WERI-Rb-1 (cell line): ENCODE measurements at regions not wholly inside any gene's neighbourhood (a gene's known extent, or its start where the extent isn't known, plus 50 kb on each side); places are given as distances from the start of the nearest gene placed in this dataset.
"Not testable (repeated sequence)": the region's sequence is repeated elsewhere in the genome, so short reads cannot be mapped to it uniquely, and the experiment has no call there.

Experiments
- DNase-seq: peaks from one replicate; pipeline ENCODE4 v3.0.0-alpha.2; 2020
- H3K27ac ChIP-seq: fragments of 250-450 bp; sonication (Bioruptor Pico); 2 replicates; pipeline ENCODE4 v1.5.1; 2020; ENCODE audit warnings: mild to moderate bottlenecking, moderate library complexity
- H3K27me3 ChIP-seq: fragments of 250-450 bp; sonication (Bioruptor Pico); 2 replicates; pipeline ENCODE4 v1.5.1; 2021; ENCODE audit warnings: mild to moderate bottlenecking, low read depth, moderate library complexity; ENCODE audit not compliant: insufficient read depth, severe bottlenecking
- H3K36me3 ChIP-seq: fragments of 250-450 bp; sonication (Bioruptor Pico); 2 replicates; pipeline ENCODE4 v1.5.1; 2020; ENCODE audit warnings: mild to moderate bottlenecking, moderate library complexity
- H3K4me3 ChIP-seq: 2 replicates; pipeline ENCODE4 v1.5.1; 2011; ENCODE audit warnings: low read depth, mild to moderate bottlenecking, control low read depth, low read length
- H3K9me3 ChIP-seq: fragments of 250-450 bp; sonication (Bioruptor Pico); 2 replicates; pipeline ENCODE4 v1.5.1; 2021; ENCODE audit warnings: mild to moderate bottlenecking, moderate library complexity; ENCODE audit not compliant: severe bottlenecking
- TF ChIP-seq, protein P1 (sequence below): IDR thresholded peaks from 2 replicates; pipeline ENCODE4 v1.5.1; 2011; ENCODE audit warnings: low read depth, mild to moderate bottlenecking, control low read depth, inconsistent platforms, low read length

DNA sequence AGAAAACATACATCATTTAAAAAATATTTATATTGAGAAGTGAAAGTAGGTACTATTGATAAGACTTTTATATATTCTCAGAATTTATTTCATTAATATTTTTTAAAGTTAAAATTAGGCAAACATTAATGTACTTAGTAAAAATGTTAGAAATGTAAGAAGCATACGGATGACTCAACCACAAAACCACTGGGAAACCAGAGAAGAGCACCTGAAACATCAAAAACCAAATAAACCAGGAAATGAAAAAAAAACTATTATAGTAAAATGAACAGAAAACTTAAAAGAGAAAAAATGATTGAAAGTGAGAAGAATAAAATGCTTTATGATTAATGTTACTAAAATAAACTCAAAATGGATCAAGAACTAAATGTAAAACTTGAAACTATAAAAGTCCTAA is 233.2 kb upstream of the DAB2 start:
- TF ChIP-seq, protein P1, sequence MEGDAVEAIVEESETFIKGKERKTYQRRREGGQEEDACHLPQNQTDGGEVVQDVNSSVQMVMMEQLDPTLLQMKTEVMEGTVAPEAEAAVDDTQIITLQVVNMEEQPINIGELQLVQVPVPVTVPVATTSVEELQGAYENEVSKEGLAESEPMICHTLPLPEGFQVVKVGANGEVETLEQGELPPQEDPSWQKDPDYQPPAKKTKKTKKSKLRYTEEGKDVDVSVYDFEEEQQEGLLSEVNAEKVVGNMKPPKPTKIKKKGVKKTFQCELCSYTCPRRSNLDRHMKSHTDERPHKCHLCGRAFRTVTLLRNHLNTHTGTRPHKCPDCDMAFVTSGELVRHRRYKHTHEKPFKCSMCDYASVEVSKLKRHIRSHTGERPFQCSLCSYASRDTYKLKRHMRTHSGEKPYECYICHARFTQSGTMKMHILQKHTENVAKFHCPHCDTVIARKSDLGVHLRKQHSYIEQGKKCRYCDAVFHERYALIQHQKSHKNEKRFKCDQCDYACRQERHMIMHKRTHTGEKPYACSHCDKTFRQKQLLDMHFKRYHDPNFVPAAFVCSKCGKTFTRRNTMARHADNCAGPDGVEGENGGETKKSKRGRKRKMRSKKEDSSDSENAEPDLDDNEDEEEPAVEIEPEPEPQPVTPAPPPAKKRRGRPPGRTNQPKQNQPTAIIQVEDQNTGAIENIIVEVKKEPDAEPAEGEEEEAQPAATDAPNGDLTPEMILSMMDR, result no peak
- Histone ChIP-seq H3K36me3 (no peaks in the 10 kb centered on the region), H3K9me3 (no peaks in the 10 kb centered on the region), H3K27me3 (no peaks in the 10 kb centered on the region), H3K27ac (no peak overlapping the region), H3K4me3 (no peak overlapping the region)
- DNase-seq, result no peak

DNA sequence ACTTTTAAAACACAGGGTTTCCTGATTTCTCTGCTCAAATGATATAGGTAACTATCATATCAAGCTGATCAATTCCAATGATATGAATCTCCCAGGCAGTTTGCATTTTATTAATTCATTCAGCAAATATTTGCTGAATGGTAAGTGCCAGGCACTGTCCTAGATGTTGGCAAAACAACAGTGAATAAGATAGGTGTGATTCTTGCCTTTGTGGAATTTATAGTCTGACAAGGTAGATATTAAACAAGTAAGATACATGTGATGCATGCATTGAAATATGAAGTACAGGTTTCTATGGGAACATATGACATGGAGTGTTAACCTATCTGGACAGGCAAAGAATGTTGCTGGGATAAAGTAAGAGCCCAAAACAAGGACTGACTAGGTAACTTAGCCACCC is 231.8 kb upstream of the DAB2 start:
- no peak overlapping the region for H3K27ac ChIP-seq
- TF ChIP-seq, protein P1, result no peak
- no peaks in the 10 kb centered on the region for H3K9me3 ChIP-seq
- H3K27me3 ChIP-seq, result no peaks in the 10 kb centered on the region
- no peaks in the 10 kb centered on the region for H3K36me3 ChIP-seq
- DNase-seq, result no peak
- no peak overlapping the region for H3K4me3 ChIP-seq

DNA sequence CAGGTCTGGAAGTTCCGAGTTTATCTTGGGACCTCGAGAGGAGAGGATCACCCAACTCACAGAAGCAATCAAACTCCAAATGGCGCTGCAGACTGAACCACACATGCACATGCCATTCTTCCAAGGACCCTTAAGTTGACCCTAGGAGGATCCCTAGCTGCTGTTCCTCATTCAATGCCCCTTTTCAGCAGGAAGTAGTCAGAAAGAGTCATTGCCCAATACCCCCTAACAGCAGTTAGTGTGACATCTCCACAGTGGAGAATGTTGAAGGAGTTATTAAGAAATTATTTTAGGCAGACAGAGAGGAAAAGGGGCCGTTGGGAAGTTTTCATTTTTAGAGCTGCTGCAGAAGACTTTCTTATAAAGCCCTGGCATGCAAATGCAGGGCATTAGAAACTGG is 229.9 kb upstream of the DAB2 start:
- no peak overlapping the region for H3K4me3 ChIP-seq
- H3K27me3 ChIP-seq, result no peaks in the 10 kb centered on the region
- H3K36me3 ChIP-seq, result no peaks in the 10 kb centered on the region
- no peaks in the 10 kb centered on the region for H3K9me3 ChIP-seq
- no peak overlapping the region for H3K27ac ChIP-seq
- TF ChIP-seq, protein P1, result no peak
- no peak for DNase-seq

DNA sequence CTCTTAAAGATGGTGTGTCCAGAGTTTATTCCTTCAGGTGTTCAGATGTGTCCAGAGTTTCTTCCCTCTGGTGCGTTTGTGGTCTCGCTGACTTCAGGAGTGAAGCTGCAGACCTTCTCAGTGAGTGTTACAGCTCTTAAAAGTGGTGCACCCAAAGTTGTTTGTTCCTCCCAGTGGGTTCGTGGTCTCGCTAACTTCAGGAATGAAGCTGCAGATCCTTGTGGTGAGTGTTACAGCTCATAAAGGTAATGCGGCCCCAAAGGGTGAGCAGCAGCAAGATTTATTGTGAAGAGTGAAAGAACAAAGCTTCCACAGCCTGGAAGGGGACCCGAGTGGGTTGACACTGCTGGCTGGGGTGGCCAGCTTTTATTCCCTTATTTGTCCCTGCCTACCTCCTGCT is 227.7 kb upstream of the DAB2 start:
- H3K27me3 ChIP-seq, H3K9me3 ChIP-seq, H3K4me3 ChIP-seq, H3K27ac ChIP-seq, H3K36me3 ChIP-seq, DNase-seq: not testable (repeated sequence)

DNA sequence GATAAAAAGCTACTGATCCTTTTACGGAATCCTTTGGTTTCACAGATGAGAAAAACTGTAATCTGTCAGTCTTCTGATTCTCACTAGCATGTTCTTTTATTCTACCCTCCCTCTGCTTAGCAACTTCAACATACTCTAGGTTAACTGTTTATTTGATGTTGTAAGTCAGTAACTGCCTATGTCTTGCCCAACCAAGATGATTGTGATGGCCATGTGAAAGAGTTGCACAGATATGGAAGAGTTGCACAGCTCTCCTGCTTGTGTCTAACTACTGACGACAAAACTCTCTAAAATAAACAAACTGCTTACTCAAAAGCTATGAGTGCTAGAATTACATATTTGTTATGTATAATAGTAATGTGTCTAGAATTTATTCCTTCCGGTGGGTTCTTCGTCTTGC is 227.3 kb upstream of the DAB2 start:
- Histone ChIP-seq H3K36me3 (no peaks in the 10 kb centered on the region), H3K27me3 (no peaks in the 10 kb centered on the region), H3K4me3 (no peak overlapping the region), H3K9me3 (no peaks in the 10 kb centered on the region), H3K27ac (no peak overlapping the region)
- no peak for DNase-seq
- TF ChIP-seq, protein P1, result no peak

DNA sequence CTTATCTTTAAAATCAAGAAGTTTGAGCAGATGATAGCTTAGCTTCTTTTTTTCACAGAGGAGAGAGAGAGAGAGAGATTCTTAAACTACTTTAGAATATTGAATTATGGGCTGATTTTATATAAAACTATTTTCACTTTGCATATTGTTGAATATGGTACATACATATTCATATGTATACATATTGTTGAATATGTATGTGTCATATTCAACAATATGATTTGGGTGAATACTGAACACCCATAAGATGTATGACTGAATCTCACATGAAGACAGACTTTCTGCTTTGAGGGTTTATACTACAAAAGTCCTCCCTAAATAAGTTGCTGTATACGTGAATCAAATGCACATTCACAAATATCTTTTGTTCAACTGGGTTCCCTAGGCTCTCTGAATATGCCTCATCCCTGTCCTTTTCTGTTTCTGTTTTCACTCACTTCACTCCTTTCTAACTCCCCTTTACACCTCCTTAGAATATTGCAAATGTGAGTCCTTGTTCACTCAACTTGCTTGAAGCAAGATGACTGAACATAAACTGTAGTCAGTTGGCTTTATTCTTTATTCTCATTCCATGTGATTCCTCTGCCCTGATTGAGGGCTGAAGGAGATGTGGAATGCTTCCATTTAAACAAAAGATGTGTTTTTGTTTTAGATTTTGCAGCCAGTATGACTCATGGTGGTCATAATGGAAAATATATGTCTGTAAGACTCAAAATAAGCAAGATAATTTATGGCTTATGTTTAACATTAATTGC is 225.4 kb upstream of the DAB2 start:
- DNase-seq, result no peak
- no peaks in the 10 kb centered on the region for H3K9me3 ChIP-seq
- H3K36me3 ChIP-seq, result no peaks in the 10 kb centered on the region
- no peaks in the 10 kb centered on the region for H3K27me3 ChIP-seq
- no peak overlapping the region for H3K27ac ChIP-seq
- no peak overlapping the region for H3K4me3 ChIP-seq
- TF ChIP-seq, protein P1, result no peak
